ENCODE measurements at regions not wholly inside any gene's neighbourhood (a gene's known extent, or its start where the extent isn't known, plus 50 kb on each side); places are given as distances from the start of the nearest gene placed in this dataset.
A peak's percentile ranks its signal among the peaks of the same experiment; 100 is the strongest.

- Mint-ChIP-seq H3K9me3 (ENCODE audit: unreplicated experiment) (no peaks in the 10 kb centered on the region), H3K4me1 (ENCODE audit: unreplicated experiment) (peaks cover 22% of the 10 kb centered on the region), H3K4me3 (ENCODE audit: unreplicated experiment) (no peak overlapping the region), H3K36me3 (ENCODE audit: low read depth, unreplicated experiment) (no peaks in the 10 kb centered on the region), H3K27me3 (ENCODE audit: unreplicated experiment) (peaks cover 6% of the 10 kb centered on the region), H3K27ac (ENCODE audit: unreplicated experiment) (no peak overlapping the region)
- TF ChIP-seq, protein P1, sequence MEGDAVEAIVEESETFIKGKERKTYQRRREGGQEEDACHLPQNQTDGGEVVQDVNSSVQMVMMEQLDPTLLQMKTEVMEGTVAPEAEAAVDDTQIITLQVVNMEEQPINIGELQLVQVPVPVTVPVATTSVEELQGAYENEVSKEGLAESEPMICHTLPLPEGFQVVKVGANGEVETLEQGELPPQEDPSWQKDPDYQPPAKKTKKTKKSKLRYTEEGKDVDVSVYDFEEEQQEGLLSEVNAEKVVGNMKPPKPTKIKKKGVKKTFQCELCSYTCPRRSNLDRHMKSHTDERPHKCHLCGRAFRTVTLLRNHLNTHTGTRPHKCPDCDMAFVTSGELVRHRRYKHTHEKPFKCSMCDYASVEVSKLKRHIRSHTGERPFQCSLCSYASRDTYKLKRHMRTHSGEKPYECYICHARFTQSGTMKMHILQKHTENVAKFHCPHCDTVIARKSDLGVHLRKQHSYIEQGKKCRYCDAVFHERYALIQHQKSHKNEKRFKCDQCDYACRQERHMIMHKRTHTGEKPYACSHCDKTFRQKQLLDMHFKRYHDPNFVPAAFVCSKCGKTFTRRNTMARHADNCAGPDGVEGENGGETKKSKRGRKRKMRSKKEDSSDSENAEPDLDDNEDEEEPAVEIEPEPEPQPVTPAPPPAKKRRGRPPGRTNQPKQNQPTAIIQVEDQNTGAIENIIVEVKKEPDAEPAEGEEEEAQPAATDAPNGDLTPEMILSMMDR (IDR thresholded peaks at IDR 0.05; ENCODE audit: unreplicated experiment) = no peak
- DNase-seq (ENCODE audit: low spot score) = no peak
Observed at GRCh38 chr3:43159131-43159875, 53.4 kb upstream of the POMGNT2 start.

DNA sequence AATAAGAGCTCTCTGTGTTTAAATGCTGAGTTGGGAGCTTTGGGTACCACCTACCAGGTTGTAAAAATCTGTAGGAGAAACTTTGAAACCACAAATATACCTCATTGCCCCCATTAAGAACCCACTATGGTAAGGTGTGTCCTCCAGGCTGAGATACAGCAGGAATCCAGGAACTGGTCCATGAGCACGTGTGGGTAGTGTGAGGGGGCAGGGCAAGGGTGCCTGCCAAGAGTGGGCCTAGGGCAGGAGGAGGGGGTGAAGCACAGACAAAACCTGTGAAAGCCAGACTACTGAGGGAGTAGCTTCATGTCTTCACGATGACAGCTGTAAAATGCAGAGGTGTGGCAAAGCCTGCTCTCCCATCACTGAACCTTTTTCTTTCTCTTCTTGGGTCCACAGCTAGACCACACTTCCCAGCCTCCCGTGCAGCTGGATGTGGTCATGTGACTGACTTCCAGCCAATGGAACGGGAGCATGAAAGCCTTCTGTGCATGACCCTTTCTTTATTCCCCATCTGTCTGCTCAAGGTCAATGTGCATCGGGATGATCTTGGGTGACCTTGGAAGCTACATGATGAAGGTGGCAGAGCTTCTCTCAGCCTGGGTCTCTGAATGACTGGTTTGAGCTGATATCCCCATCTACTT lies 51.1 kb upstream of the POMGNT2 start:
- H3K4me1 Mint-ChIP-seq (ENCODE audit: unreplicated experiment) = peaks cover 8% of the 10 kb centered on the region
- no peaks in the 10 kb centered on the region for H3K36me3 Mint-ChIP-seq (ENCODE audit: low read depth, unreplicated experiment)
- no peak for DNase-seq (ENCODE audit: low spot score)
- peaks cover 6% of the 10 kb centered on the region for H3K27me3 Mint-ChIP-seq (ENCODE audit: unreplicated experiment)
- H3K9me3 Mint-ChIP-seq (ENCODE audit: unreplicated experiment) = no peaks in the 10 kb centered on the region
- H3K27ac Mint-ChIP-seq (ENCODE audit: unreplicated experiment) = no peak overlapping the region
- TF ChIP-seq, protein P1 (IDR thresholded peaks at IDR 0.05; ENCODE audit: unreplicated experiment) = no peak
- H3K4me3 Mint-ChIP-seq (ENCODE audit: unreplicated experiment) = no peak overlapping the region

DNA sequence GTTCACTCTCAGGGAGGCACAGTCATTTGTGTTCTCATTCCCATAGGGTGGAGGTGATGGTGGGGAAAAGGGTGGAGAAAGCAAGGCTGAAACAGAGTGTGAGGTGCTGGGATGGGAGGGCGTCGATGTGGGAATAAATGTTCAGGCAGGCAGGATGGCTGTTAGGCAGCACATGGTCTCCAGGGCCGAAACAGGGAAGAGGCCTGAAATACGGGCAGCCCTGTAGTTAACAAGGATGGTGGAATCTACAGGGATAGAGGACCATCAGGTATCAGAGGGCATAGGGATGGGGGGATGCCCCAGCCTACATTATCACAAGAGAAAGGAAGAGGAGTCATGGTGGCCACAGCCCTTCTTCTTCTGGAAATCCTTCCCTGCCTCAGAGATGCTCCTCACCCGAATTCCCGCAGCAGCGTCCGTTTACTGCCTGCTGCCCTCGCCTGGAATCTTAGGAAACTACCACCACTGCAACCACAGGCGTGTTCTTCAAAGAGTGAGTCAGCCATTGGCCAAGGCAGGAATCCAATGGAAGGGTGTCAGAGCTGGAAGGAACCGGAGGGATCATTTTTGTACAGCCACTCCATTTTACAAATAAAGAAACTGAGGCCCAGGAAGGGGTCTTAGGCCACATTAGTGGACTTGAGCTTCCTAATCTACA lies 49.7 kb upstream of the POMGNT2 start:
- Mint-ChIP-seq H3K27me3 (ENCODE audit: unreplicated experiment) (peaks cover 6% of the 10 kb centered on the region), H3K4me3 (ENCODE audit: unreplicated experiment) (no peak overlapping the region), H3K4me1 (ENCODE audit: unreplicated experiment) (peaks cover 7% of the 10 kb centered on the region), H3K36me3 (ENCODE audit: low read depth, unreplicated experiment) (no peaks in the 10 kb centered on the region), H3K9me3 (ENCODE audit: unreplicated experiment) (no peaks in the 10 kb centered on the region), H3K27ac (ENCODE audit: unreplicated experiment) (no peak overlapping the region)
- DNase-seq (ENCODE audit: low spot score) = peak; percentile 72
- TF ChIP-seq, protein P1 (IDR thresholded peaks at IDR 0.05; ENCODE audit: unreplicated experiment) = peak; percentile 55
